NCI-H1105 (cell line): ENCODE measurements at regions not wholly inside any gene's neighbourhood (a gene's known extent, or its start where the extent isn't known, plus 50 kb on each side); places are given as distances from the start of the nearest gene placed in this dataset.
"Not testable (repeated sequence)": the region's sequence is repeated elsewhere in the genome, so short reads cannot be mapped to it uniquely, and the experiment has no call there.

Experiments used
- DNase-seq: peaks from one replicate; lab custom pipeline; 2025; lab: John Stamatoyannopoulos, UW

DNA sequence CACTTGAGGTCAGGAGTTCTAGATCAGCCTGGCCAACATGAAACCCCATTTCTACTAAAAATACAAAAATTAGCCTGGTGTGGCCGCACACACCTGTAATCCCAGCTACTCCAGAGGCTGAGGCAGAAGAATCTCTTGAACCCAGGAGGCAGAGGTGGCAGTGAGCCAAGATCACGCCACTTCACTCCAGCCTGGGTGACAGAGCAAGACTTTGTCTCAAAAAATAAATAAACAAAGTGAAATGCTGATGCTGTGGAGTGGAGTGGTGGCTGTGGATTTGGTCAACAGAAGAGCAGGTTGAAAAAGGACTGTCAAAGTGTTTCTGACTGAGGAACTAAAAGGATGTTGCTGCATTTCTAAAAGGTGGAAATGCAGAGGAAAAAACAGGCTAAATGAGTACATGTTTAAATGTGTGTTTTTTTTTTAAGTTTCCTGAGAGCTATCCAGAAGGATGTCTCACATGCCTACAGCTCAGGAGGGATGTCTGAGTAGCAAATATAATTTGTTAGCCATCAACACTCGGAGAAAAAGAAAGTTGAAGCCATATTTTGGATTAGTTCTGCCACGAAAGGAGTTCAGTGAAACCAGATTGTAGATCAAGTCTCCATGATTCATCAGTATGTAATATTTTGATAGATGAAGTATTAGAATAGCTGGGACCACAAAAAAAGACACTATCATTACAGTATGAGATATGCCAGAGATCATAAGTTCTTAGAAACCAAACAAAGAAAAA is 621.1 kb upstream of the ADGRB3 start:
- DNase-seq, result no peak

- no peak for DNase-seq
Measured at GRCh38 chr6:68012822-68013221, 622.3 kb upstream of the ADGRB3 start.

- DNase-seq, result no peak
Measured at GRCh38 chr6:68010936-68011335, 624.1 kb upstream of the ADGRB3 start.

DNA sequence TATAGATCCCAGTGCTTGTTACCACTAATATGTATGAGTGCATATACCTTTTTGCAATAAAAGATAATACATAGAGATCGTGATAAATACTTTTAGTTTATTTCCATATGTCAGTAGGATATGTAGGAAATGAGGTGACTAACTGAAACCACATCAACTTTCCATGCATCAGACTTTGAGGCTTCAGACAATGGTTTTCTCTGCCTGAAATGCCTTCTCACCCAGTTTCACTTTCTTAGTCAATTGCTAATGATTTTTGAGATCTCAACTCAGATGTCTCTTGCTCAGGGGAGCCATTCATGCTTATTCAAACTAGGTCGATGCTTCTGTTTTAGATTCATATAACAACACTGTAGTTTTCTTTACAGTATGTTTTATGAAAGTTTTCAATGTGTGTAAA is 626.6 kb upstream of the ADGRB3 start:
- no peak for DNase-seq

DNA sequence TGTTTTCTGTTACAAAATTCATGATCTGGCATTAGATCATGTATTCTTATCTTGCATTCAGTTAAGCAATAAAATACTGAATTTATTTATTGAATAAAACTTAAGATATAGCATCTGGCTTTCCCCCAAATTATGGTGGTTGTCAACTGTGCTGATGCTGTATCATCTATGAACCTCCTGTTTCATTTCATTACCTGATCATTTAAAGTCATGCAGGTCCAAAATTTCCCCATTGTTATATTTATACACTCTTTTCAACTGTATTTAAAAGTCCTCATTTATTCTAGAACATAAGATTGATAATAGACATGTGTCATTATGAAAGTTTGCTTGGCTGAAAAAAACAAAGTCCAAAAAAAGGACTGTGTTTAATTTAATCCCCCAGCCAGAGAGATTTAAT is 627.4 kb upstream of the ADGRB3 start:
- no peak for DNase-seq

- no peak for DNase-seq
Measured at GRCh38 chr6:67986694-67987232, 648.3 kb upstream of the ADGRB3 start.

DNA sequence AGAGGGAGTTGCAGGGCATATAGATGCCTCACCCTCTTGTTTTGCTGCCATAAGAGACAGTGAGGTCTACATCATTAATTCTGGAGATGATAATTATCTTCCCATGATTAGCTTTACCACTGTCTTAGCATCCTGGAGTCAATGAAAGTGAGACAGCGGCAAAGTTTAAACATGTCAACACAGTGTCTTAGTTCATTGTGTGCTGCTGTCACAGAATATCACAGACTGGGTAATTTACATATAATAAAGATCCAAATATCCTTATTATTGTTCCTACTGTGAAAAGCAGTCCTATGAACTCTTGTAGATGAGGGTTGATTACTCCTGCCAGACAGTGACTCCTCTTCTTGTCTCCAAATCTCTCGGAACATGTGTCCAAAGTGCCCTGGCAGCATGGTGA is 658.6 kb upstream of the ADGRB3 start:
- DNase-seq, result no peak

DNA sequence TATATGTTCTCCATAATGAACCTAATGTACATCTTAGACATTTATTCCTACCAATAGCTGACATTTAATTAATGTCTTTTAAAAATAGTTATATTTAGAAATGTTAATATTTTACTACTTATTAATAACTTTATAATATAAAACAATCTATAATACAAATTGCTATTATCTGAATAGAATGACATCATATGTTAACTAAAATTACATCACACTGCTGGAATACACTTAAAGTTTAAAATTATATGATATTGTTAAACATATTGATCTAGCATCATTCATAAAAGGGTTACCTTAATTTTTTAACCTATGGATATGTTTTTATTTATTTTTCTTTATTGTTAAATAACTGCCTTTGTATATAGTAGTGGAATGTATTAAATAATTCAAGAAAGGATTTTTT is 660.2 kb upstream of the ADGRB3 start:
- DNase-seq, result no peak

GRCh38 chr6:67971812-67972211 is 663.3 kb upstream of the ADGRB3 start:
- peak; percentile 77 for DNase-seq

DNA sequence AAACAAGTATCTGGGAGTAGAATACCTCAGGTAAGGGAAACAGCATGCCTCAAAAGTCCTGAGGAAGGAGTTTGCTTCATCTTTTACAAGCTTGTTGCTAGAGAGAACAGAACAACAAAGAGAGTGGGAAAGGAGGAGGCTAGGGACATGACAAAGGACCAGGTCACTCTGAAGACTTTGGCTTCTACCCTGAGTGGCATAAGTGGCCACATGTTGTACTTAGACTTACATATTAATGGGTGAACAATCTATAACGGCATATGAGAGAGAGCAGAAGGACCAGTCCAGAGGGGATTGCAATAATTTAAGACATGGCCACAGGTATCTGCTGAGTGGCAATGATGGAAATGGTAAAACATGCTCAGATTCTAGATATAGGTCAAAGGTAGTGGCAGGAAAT is 668.3 kb upstream of the ADGRB3 start:
- no peak for DNase-seq

DNA sequence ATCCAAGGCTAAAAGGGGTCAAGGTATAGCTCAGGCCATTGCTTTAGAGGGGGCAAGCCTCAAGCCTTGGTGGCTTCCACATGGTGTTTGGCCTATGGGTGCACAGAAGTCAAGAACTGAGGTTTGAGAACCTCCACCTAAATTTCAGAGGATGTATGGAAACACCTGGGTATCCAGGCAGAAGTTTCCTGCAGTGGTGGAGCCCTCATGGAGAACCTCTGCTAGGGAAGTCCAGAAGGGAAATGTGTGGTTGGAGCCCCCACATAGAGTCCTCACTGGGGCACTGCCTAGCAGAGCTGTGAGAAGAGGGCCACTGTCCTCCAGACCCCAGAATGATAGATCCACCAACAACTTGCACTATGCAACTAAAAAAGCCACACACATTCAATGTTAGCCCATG is 678.7 kb upstream of the ADGRB3 start:
- DNase-seq, result no peak

- no peak for DNase-seq
Measured at GRCh38 chr6:67952948-67953347, 682.1 kb upstream of the ADGRB3 start.

GRCh38 chr6:67952121-67952520 is 683.0 kb upstream of the ADGRB3 start:
- no peak for DNase-seq

DNA sequence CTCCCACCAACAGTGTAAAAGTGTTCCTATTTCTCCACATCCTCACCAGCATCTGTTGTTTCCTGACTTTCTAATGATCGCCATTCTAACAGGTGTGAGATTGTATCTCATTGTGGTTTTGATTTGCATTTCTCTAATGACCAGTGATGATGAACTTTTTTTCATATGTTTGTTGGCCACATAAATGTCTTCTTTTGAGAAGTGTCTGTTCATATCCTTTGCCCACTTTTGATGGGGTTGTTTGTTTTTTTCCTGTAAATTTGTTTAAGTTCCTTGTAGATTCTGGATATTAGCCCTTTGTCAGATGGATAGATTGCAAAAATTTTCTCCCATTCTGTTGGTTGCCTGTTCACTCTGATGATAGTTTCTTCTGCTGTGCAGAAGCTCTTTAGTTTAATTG is 687.3 kb upstream of the ADGRB3 start:
- not testable (repeated sequence) for DNase-seq

DNA sequence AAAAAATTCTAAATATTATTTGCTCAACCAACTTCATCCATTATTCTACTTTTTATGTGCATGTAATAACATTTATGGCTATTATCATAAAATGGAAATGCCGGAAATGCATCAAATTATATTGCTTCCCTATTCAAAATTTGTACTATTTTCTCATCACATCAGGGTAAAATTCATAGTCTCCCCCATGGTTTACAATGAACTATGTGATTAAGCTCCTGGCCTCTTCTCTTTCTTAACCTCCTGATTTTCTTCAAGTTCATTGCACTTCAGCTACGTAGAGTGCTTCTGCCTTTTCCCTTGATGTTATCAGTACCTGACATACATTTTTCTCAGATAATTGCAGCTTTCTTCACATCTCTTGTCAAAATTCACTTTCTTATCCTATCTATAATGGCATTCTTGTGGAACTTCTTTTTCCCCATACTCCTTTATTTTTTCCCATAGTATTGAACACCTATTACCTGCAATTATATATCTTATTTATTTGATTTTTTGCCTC is 699.1 kb upstream of the ADGRB3 start:
- no peak for DNase-seq

- DNase-seq, result no peak
Measured at GRCh38 chr6:67933278-67933677, 701.8 kb upstream of the ADGRB3 start.

GRCh38 chr6:67922588-67922987 is 712.5 kb upstream of the ADGRB3 start:
- DNase-seq, result not testable (repeated sequence)

DNA sequence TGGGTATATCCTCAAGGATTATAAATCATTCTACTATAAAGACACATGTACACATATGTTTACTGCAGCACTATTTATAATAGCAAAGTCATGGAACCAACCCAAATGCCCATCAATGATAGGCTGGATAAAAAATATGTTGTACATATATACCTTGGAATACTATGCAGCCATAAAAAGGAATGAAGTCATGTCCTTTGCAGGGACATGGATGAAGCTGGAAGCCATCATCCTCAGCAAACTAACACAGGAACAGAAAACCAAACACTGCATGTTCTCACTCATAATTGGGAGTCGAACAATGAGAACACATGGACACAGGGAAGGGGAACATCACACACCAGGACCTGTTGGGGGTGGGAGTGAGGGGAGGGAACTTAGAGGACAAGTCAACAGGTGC is 715.0 kb upstream of the ADGRB3 start:
- not testable (repeated sequence) for DNase-seq

DNA sequence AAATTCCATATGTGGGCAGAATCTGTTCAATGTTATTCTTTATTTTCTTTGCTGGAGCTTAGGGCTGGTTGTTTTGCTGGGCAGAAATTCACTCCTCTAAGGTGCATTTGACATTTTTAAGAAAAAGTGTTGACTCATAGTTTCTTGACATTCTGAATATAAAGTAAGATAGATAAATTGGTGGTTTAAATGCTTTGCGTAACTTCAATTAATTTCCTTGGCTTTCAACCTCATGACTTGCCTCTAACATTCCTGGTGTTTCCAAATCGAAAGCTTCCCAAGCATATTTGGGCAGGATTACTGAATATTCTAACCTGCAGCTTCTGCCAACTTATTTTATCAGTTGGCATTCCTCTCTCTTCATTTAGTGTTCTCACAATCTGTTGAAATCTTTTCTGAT is 718.7 kb upstream of the ADGRB3 start:
- no peak for DNase-seq

- no peak for DNase-seq
Measured at GRCh38 chr6:67914419-67914818, 720.7 kb upstream of the ADGRB3 start.

GRCh38 chr6:67909354-67909753 is 725.7 kb upstream of the ADGRB3 start:
- no peak for DNase-seq

GRCh38 chr6:67908379-67908778 is 726.7 kb upstream of the ADGRB3 start:
- DNase-seq, result no peak

- not testable (repeated sequence) for DNase-seq
Measured at GRCh38 chr6:67904735-67905134, 730.3 kb upstream of the ADGRB3 start.

GRCh38 chr6:67898875-67899274 is 736.2 kb upstream of the ADGRB3 start:
- DNase-seq, result no peak
